Mammary epithelial cell (primary cell): ENCODE measurements at regions not wholly inside any gene's neighbourhood (a gene's known extent, or its start where the extent isn't known, plus 50 kb on each side); places are given as distances from the start of the nearest gene placed in this dataset.

Experiments
- EZH2 ChIP-seq: IDR thresholded peaks from 2 replicates; pipeline ENCODE4 v1.6.1; 2012; ENCODE audit warnings: low read length, inconsistent platforms, borderline replicate concordance
- TF ChIP-seq, protein P1 (sequence below), 2 donors: IDR thresholded peaks in 1 of 2; conservative IDR thresholded peaks in 1 of 2; 2 replicates each; pipeline ENCODE4 v1.5.1; 2011 to 2012; ENCODE audit warnings: inconsistent platforms in 2 of 2, low read length in 2 of 2, mild to moderate bottlenecking in 2 of 2, control low read depth in 1 of 2, low read depth in 1 of 2; ENCODE audit not compliant: insufficient read depth in 1 of 2; ENCODE audit errors: extremely low read depth in 1 of 2

GRCh38 chr3:126287171-126287535, 70.1 kb downstream of the KLF15 start:
- TF ChIP-seq, protein P1, sequence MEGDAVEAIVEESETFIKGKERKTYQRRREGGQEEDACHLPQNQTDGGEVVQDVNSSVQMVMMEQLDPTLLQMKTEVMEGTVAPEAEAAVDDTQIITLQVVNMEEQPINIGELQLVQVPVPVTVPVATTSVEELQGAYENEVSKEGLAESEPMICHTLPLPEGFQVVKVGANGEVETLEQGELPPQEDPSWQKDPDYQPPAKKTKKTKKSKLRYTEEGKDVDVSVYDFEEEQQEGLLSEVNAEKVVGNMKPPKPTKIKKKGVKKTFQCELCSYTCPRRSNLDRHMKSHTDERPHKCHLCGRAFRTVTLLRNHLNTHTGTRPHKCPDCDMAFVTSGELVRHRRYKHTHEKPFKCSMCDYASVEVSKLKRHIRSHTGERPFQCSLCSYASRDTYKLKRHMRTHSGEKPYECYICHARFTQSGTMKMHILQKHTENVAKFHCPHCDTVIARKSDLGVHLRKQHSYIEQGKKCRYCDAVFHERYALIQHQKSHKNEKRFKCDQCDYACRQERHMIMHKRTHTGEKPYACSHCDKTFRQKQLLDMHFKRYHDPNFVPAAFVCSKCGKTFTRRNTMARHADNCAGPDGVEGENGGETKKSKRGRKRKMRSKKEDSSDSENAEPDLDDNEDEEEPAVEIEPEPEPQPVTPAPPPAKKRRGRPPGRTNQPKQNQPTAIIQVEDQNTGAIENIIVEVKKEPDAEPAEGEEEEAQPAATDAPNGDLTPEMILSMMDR (conservative IDR thresholded peaks at IDR 0.05 in 1 of 2, IDR thresholded peaks at IDR 0.05 in 1 of 2; ENCODE audit: extremely low read depth in 1 of 2, insufficient read depth in 1 of 2, low read depth in 1 of 2, low read length in 2 of 2) = no peak
- no peak for TF ChIP-seq EZH2
